ENCODE measurements at regions not wholly inside any gene's neighbourhood (a gene's known extent, or its start where the extent isn't known, plus 50 kb on each side); places are given as distances from the start of the nearest gene placed in this dataset.
"Not testable (repeated sequence)": the region's sequence is repeated elsewhere in the genome, so short reads cannot be mapped to it uniquely, and the experiment has no call there.

DNA sequence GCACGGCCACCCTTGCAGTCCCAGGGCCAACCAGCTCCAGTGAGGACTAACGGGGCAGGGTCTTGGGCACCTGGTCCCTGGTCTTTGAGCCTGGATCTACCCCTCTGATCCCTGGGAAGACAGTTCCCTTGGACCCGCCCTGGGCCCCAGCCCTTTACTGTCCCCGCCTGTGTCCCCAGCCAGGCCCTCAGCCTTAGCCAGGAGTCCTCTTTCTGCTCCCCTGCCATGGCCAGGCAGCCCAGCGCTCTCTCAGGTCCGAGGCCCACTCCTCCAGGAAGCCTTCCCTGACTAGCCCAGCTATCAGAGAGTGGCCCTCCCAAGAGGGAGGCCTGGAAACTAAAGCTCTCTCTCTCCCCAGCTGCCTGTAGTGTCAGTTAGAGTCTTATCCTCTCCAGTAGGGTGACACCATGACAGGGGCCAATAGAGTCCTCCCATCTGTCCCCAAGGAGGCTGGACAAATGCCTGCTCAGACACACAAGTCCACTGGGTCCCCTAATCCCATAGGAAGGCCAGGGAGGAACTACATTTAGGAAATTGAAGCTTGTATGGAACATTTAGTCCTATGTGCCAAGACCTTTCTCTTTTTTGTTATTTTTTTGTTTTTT lies 87.8 kb downstream of the NSUN5 start:
- CTCF ChIA-PET; POLR2A ChIA-PET; H3K4me3 ChIP-seq; H3K27ac ChIP-seq (ENCODE audit: control insufficient read depth, insufficient read depth); DNase-seq (ENCODE audit: low read depth, low spot score); H3K4me1 ChIP-seq (ENCODE audit: control insufficient read depth, insufficient read depth, low read length); H3K79me2 ChIP-seq (ENCODE audit: control insufficient read depth, insufficient read depth, low read length); SMC1A ChIA-PET (ENCODE audit: uncharacterized antibody, unreplicated experiment); intact Hi-C loops (cut with micrococcal nuclease; ENCODE audit: unreplicated experiment); RAD21 ChIA-PET (ENCODE audit: unreplicated experiment); H3K36me3 ChIP-seq (ENCODE audit: control insufficient read depth in 2 of 2, insufficient read depth in 2 of 2, low read length in 1 of 2); H2AFZ ChIP-seq (ENCODE audit: control insufficient read depth, low read depth, low read length); H4K20me1 ChIP-seq (ENCODE audit: control insufficient read depth, insufficient read depth); FAIRE-seq; H3K4me2 ChIP-seq (ENCODE audit: control insufficient read depth, insufficient read depth); H3K9ac ChIP-seq (ENCODE audit: control insufficient read depth, insufficient read depth, low read length); H3K9me3 ChIP-seq (replicated peaks; ENCODE audit: control insufficient read depth, insufficient read depth, low read length); H3K27me3 ChIP-seq (replicated peaks in 1 of 2; ENCODE audit: control insufficient read depth in 2 of 2, insufficient read depth in 2 of 2, low read length in 1 of 2); BruUV-seq (replicated peaks); in situ Hi-C loops (cut with MboI): not testable (repeated sequence)
- peak; percentile 83 for ATAC-seq
- WGBS (ENCODE audit: insufficient coverage, insufficient replicate concordance, low lambda C conversion rate, missing lambda C conversion rate): no CpG with 5 or more reads among the region's 6 CpGs

DNA sequence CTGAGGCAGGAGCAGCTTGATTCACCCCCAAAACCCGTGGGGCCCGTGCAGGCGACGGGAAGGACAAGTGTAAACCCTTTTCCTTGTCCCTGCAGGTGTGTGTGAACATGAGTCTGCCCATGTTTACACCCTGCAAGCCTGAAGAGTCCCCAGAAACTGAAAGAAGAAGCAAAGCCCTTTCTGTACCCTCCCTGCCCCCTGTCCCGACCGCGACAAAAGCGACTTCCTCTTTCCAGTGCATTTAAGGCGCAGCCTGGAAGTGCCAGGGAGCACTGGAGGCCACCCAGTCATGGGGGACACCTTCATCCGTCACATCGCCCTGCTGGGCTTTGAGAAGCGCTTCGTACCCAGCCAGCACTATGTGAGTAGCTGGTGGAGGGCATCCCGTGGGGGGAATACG lies 88.3 kb downstream of the NSUN5 start:
- H3K4me1 ChIP-seq (ENCODE audit: control insufficient read depth, insufficient read depth, low read length); SMC1A ChIA-PET (ENCODE audit: uncharacterized antibody, unreplicated experiment); CTCF ChIA-PET; H2AFZ ChIP-seq (ENCODE audit: control insufficient read depth, low read depth, low read length); H3K9me3 ChIP-seq (replicated peaks; ENCODE audit: control insufficient read depth, insufficient read depth, low read length); H3K36me3 ChIP-seq (ENCODE audit: control insufficient read depth in 2 of 2, insufficient read depth in 2 of 2, low read length in 1 of 2); FAIRE-seq; H3K4me3 ChIP-seq; H4K20me1 ChIP-seq (ENCODE audit: control insufficient read depth, insufficient read depth); RAD21 ChIA-PET (ENCODE audit: unreplicated experiment); H3K79me2 ChIP-seq (ENCODE audit: control insufficient read depth, insufficient read depth, low read length); DNase-seq (ENCODE audit: low read depth, low spot score); H3K27ac ChIP-seq (ENCODE audit: control insufficient read depth, insufficient read depth); intact Hi-C loops (cut with micrococcal nuclease; ENCODE audit: unreplicated experiment); H3K4me2 ChIP-seq (ENCODE audit: control insufficient read depth, insufficient read depth); in situ Hi-C loops (cut with MboI); H3K27me3 ChIP-seq (replicated peaks in 1 of 2; ENCODE audit: control insufficient read depth in 2 of 2, insufficient read depth in 2 of 2, low read length in 1 of 2); H3K9ac ChIP-seq (ENCODE audit: control insufficient read depth, insufficient read depth, low read length); BruUV-seq (replicated peaks); POLR2A ChIA-PET: not testable (repeated sequence)
- peak; percentile 87 for ATAC-seq
- WGBS (ENCODE audit: insufficient coverage, insufficient replicate concordance, low lambda C conversion rate, missing lambda C conversion rate): no CpG with 5 or more reads among the region's 15 CpGs

DNA sequence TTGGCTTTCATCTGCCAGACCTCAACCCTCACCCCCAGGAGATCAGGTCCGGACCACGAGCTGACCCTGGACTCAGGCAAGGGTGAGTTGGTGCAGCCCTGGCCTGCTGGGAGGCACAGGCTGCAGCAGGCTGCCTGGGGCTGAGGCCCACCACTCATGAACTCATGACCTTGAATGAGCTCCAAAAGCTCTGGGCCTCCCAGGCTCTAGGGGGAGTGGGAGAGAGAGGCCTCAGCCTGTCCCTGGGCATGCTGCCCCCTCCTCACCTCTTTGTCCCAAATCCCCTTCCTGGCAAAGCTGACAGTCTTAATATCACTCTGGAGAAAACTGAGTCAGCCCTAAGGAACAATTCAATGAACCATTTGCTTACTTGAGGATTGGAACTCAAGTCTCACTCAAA lies 89.8 kb downstream of the NSUN5 start:
- RAD21 ChIA-PET (ENCODE audit: unreplicated experiment); H3K4me2 ChIP-seq (ENCODE audit: control insufficient read depth, insufficient read depth); H4K20me1 ChIP-seq (ENCODE audit: control insufficient read depth, insufficient read depth); CTCF ChIA-PET; intact Hi-C loops (cut with micrococcal nuclease; ENCODE audit: unreplicated experiment); H3K9me3 ChIP-seq (replicated peaks; ENCODE audit: control insufficient read depth, insufficient read depth, low read length); in situ Hi-C loops (cut with MboI); H3K27me3 ChIP-seq (replicated peaks in 1 of 2; ENCODE audit: control insufficient read depth in 2 of 2, insufficient read depth in 2 of 2, low read length in 1 of 2); H2AFZ ChIP-seq (ENCODE audit: control insufficient read depth, low read depth, low read length); H3K9ac ChIP-seq (ENCODE audit: control insufficient read depth, insufficient read depth, low read length); H3K27ac ChIP-seq (ENCODE audit: control insufficient read depth, insufficient read depth); DNase-seq (ENCODE audit: low read depth, low spot score); H3K4me3 ChIP-seq; H3K36me3 ChIP-seq (ENCODE audit: control insufficient read depth in 2 of 2, insufficient read depth in 2 of 2, low read length in 1 of 2); ATAC-seq; H3K79me2 ChIP-seq (ENCODE audit: control insufficient read depth, insufficient read depth, low read length); BruUV-seq (replicated peaks); FAIRE-seq; SMC1A ChIA-PET (ENCODE audit: uncharacterized antibody, unreplicated experiment); H3K4me1 ChIP-seq (ENCODE audit: control insufficient read depth, insufficient read depth, low read length); POLR2A ChIA-PET: not testable (repeated sequence)
- WGBS (ENCODE audit: insufficient coverage, insufficient replicate concordance, low lambda C conversion rate, missing lambda C conversion rate): no CpG with 5 or more reads among the region's 2 CpGs

DNA sequence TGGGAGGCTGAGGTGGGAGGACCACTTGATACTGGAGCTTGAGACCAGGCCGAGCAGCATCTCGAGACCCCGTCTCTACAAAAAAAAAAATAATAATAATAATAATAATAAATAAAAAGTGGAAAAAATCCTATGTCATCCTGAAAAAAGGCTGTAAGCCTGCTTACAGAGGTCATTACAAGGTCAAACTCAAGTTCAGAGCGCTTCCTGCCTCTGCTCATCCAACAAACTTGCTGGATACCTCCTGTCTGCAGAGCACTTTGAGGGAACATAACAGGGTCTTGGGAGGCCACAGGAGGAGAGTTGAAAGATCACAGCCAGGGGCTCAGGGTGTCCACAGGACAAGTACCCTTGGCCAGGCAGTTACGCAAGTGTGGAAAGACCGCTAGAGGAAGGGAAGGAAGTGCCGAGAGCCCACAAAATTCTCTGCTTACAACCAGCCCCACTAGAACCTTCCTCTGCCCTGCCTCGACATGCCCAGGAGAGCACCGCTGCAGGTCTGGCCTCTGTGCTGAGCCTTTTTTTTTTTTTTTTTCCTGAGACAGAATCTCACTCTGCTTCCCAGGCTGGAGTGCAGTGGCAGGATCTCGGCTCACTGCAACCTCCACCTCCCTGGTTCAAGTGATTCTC lies 92.5 kb downstream of the NSUN5 start:
- H3K27ac ChIP-seq (ENCODE audit: control insufficient read depth, insufficient read depth); BruUV-seq (replicated peaks); H4K20me1 ChIP-seq (ENCODE audit: control insufficient read depth, insufficient read depth); H3K4me1 ChIP-seq (ENCODE audit: control insufficient read depth, insufficient read depth, low read length); RAD21 ChIA-PET (ENCODE audit: unreplicated experiment); H3K36me3 ChIP-seq (ENCODE audit: control insufficient read depth in 2 of 2, insufficient read depth in 2 of 2, low read length in 1 of 2); CTCF ChIA-PET; FAIRE-seq; intact Hi-C loops (cut with micrococcal nuclease; ENCODE audit: unreplicated experiment); H3K9me3 ChIP-seq (replicated peaks; ENCODE audit: control insufficient read depth, insufficient read depth, low read length); H2AFZ ChIP-seq (ENCODE audit: control insufficient read depth, low read depth, low read length); H3K27me3 ChIP-seq (replicated peaks in 1 of 2; ENCODE audit: control insufficient read depth in 2 of 2, insufficient read depth in 2 of 2, low read length in 1 of 2); ATAC-seq; H3K4me3 ChIP-seq; H3K9ac ChIP-seq (ENCODE audit: control insufficient read depth, insufficient read depth, low read length); H3K4me2 ChIP-seq (ENCODE audit: control insufficient read depth, insufficient read depth); in situ Hi-C loops (cut with MboI); POLR2A ChIA-PET; SMC1A ChIA-PET (ENCODE audit: uncharacterized antibody, unreplicated experiment); DNase-seq (ENCODE audit: low read depth, low spot score); H3K79me2 ChIP-seq (ENCODE audit: control insufficient read depth, insufficient read depth, low read length): not testable (repeated sequence)
- 87% methylated on average over 1 of the region's 10 CpGs for WGBS (ENCODE audit: insufficient coverage, insufficient replicate concordance, low lambda C conversion rate, missing lambda C conversion rate)

Measured in GM12878 (cell line).